Prostate gland (tissue), 2 donors: ENCODE measurements at regions not wholly inside any gene's neighbourhood (a gene's known extent, or its start where the extent isn't known, plus 50 kb on each side); places are given as distances from the start of the nearest gene placed in this dataset.

Experiments used
- DNase-seq: peaks from one replicate; pipeline ENCODE4 v3.0.0-alpha.2; 2019; ENCODE audit warnings: low spot score
- H3K27ac ChIP-seq, 2 donors: fragments of 200-600 bp; sonication (generic); 2 replicates each; pipeline ENCODE4 v1.5.1; 2017 to 2019
- H3K27me3 ChIP-seq: fragments of 200-600 bp; sonication (generic); replicated peaks from 2 replicates; pipeline ENCODE4 v1.5.1; 2019; ENCODE audit not compliant: insufficient read depth
- H3K36me3 ChIP-seq, 2 donors: fragments of 200-600 bp; sonication (generic); 1 replicate in 1 of 2; 2 replicates in 1 of 2; pipeline versions ENCODE4 v1.5.1 to v1.8.1; 2017 to 2019
- H3K4me1 ChIP-seq: fragments of 200-600 bp; sonication (generic); replicated peaks from 2 replicates; pipeline ENCODE4 v1.5.1; 2019
- H3K4me3 ChIP-seq, 2 donors: fragments of 200-600 bp; sonication (generic); 2 replicates each; pipeline ENCODE4 v1.5.1; 2017 to 2019
- H3K9me3 ChIP-seq: fragments of 200-600 bp; sonication (generic); 2 replicates; pipeline ENCODE4 v1.5.1; 2017
- POLR2A ChIP-seq: fragments of 450-650 bp; IDR thresholded peaks from one replicate; pipeline ENCODE4 v1.6.1; 2016; ENCODE audit warnings: antibody characterized with exemption, mild to moderate bottlenecking
- POLR2AphosphoS5 ChIP-seq: sonication (generic); formaldehyde crosslinking; IDR thresholded peaks from one replicate; pipeline ENCODE4 v1.6.1; 2017; ENCODE audit warnings: antibody characterized with exemption
- WGBS: methylation state at CpG from one replicate; pipeline ENCODE4 v1.1.5; 2018; 5-methylcytosine and 5-hydroxymethylcytosine counted together
- intact Hi-C: fragments of 100-400 bp; cut with DNase I; formaldehyde crosslinking; loops from one replicate; pipeline ENCODE4 v1.14.2; 2022
- TF ChIP-seq, protein P1 (sequence below), 4 experiments: fragments of 200-600 bp in 2 of 4; fragments of 450-650 bp in 2 of 4; sonication (generic) in 2 of 4; IDR thresholded peaks; 1 replicate in 3 of 4; 2 replicates in 1 of 4; pipeline ENCODE4 v1.5.1; 2016 to 2019; ENCODE audit warnings: antibody characterized with exemption in 4 of 4, mild to moderate bottlenecking in 2 of 4, moderate library complexity in 2 of 4

DNA sequence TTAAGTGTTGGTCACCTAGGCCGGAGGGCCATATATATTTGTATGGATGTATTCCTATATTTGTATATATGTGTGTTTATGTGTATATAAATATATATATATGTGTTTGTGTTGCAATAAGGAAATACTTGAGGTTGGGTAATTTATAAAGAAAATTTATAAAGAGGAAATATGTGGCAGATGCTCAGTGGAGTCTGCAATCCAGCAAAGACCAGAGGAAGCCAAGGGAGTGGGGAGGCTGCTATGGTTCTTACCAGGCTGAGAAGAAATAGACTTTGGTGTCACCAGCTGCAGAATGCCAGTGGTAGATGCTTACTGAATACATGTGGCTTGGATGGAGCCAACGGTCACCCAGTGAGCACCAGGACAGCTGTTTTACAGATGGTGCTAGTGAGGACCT, 97.4 kb upstream of the ELOVL5 start:
- Histone ChIP-seq H3K9me3 (no peaks in the 10 kb centered on the region), H3K4me3 (no peak overlapping the region), H3K27me3 (no peaks in the 10 kb centered on the region), H3K27ac (no peak overlapping the region), H3K4me1 (no peaks in the 10 kb centered on the region), H3K36me3 (no peaks in the 10 kb centered on the region)
- intact Hi-C loops, result no loop called here
- 94% methylated on average over 2 of the region's 2 CpGs for WGBS
- TF ChIP-seq, protein P1, sequence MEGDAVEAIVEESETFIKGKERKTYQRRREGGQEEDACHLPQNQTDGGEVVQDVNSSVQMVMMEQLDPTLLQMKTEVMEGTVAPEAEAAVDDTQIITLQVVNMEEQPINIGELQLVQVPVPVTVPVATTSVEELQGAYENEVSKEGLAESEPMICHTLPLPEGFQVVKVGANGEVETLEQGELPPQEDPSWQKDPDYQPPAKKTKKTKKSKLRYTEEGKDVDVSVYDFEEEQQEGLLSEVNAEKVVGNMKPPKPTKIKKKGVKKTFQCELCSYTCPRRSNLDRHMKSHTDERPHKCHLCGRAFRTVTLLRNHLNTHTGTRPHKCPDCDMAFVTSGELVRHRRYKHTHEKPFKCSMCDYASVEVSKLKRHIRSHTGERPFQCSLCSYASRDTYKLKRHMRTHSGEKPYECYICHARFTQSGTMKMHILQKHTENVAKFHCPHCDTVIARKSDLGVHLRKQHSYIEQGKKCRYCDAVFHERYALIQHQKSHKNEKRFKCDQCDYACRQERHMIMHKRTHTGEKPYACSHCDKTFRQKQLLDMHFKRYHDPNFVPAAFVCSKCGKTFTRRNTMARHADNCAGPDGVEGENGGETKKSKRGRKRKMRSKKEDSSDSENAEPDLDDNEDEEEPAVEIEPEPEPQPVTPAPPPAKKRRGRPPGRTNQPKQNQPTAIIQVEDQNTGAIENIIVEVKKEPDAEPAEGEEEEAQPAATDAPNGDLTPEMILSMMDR (IDR thresholded peaks at IDR 0.05), result no peak
- TF ChIP-seq POLR2AphosphoS5, result no peak
- TF ChIP-seq POLR2A, result no peak
- no peak for DNase-seq

DNA sequence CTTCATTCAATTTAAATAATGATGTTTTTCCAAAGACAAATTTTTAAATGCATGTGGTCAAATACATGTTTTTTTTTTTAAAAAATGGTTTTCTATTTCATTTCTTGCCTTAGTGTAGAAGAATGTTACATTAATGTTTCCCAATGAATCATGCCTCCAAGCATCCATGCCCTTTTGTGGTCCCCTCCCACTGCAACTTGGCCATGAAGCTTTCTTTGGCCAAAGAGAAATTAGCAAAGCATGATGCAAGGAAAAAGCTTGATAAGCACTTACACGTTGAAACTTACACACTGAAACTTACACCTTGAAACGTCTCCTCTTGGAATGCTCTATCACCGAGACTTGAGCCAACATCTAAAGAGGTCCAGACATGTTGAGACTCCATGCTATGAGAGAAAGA, 93.0 kb upstream of the ELOVL5 start:
- TF ChIP-seq, protein P1 (IDR thresholded peaks at IDR 0.05), result no peak
- TF ChIP-seq POLR2AphosphoS5 (no peak), POLR2A (no peak)
- no peak for DNase-seq
- H3K27ac ChIP-seq, result no peak overlapping the region
- intact Hi-C loops, result no loop called here
- H3K4me1 ChIP-seq, result no peaks in the 10 kb centered on the region
- H3K4me3 ChIP-seq, result no peak overlapping the region
- 77% methylated on average over 3 of the region's 3 CpGs for WGBS
- H3K36me3 ChIP-seq, result no peaks in the 10 kb centered on the region
- no peaks in the 10 kb centered on the region for H3K9me3 ChIP-seq
- no peaks in the 10 kb centered on the region for H3K27me3 ChIP-seq

DNA sequence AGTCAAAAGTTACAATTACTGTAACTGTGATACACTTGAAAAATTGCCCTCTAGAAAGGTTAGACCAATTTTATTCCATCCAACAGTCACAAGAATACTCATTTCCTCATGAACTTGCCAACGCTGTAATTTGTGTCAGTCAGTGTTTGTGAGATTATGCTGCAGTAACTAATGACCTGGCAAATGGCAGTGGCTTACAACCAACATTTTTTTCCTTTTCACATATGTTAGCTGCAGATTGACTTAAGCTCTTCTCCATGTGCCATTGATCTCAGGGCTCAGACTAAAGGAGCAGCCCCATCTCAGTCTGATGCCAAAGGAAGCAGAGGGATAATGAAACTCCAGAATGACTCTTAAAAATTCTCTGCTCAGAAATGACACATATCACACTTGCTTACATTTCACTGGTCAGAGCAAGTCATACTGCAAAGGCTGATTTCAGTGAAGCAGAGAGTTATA, 92.3 kb upstream of the ELOVL5 start:
- H3K27ac ChIP-seq, result no peak overlapping the region
- DNase-seq, result no peak
- no peak overlapping the region for H3K4me3 ChIP-seq
- intact Hi-C loops, result no loop called here
- no peaks in the 10 kb centered on the region for H3K36me3 ChIP-seq
- no peaks in the 10 kb centered on the region for H3K27me3 ChIP-seq
- H3K9me3 ChIP-seq, result no peaks in the 10 kb centered on the region
- TF ChIP-seq POLR2AphosphoS5 (no peak), POLR2A (no peak)
- TF ChIP-seq, protein P1 (IDR thresholded peaks at IDR 0.05), result no peak
- no peaks in the 10 kb centered on the region for H3K4me1 ChIP-seq
- 81% methylated on average over 1 of the region's 1 CpG for WGBS

DNA sequence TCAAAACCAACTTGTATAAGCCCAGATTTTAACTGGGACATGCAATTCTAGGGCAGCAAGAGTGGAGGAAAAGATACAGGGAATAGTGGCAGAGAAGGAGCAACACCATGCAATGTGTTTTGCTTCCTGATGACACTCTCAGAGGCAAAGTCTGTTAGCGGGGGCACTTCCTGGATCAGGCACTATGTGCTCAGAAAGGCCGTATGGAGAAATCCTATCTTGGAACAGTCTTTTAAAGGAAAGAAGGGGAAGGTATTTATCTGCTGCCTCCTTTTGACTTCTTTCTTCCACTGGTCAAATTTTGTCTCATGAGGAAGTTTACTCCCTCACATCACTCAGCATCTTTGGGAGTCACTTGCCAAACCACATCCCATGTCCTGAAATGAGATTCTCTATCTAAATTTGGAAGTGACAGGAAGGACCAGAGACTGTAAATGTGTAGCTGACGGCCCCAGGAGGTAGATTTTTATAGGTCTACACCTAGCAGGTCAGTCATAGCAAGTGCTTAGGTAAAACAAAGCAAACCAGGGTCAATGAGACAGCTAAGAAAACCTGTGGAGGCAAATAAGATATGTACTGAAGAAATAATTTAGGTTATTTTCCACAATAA, 91.7 kb upstream of the ELOVL5 start:
- intact Hi-C loops, result no loop called here
- Histone ChIP-seq H3K36me3 (no peaks in the 10 kb centered on the region), H3K4me1 (no peaks in the 10 kb centered on the region), H3K9me3 (no peaks in the 10 kb centered on the region), H3K4me3 (no peak overlapping the region), H3K27me3 (no peaks in the 10 kb centered on the region), H3K27ac (peak overlapping the region in 1 of 2 donors; percentile 20)
- no peak for DNase-seq
- 53% methylated on average over 3 of the region's 3 CpGs for WGBS
- TF ChIP-seq POLR2A, result no peak
- TF ChIP-seq, protein P1 (IDR thresholded peaks at IDR 0.05), result no peak
- no peak for TF ChIP-seq POLR2AphosphoS5

DNA sequence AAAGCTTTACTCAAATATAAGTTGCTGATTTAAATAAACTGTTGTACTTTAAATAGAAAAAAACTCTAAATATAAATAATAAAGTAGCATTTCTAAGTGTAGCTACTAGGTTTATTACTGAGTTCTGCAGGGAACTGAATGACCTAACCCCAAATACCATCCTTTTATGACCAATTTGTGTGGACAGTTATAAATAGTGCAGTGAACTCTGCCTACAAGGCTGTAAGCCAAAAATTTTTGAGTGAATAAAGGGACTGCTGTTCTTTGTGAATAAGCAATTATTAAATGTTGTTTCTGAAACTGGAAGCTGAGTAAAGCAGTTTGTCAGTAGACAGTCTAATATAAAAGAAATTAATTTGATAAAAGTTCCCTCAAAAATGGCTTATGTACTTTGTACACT, 90.8 kb upstream of the ELOVL5 start:
- Histone ChIP-seq H3K4me3 (no peak overlapping the region), H3K27ac (peak overlapping the region in 1 of 2 donors; percentile 20), H3K9me3 (no peaks in the 10 kb centered on the region), H3K4me1 (no peaks in the 10 kb centered on the region), H3K27me3 (no peaks in the 10 kb centered on the region), H3K36me3 (no peaks in the 10 kb centered on the region)
- intact Hi-C loops, result no loop called here
- TF ChIP-seq, protein P1 (IDR thresholded peaks at IDR 0.05), result no peak
- TF ChIP-seq POLR2AphosphoS5 (peak; percentile 8), POLR2A (no peak)
- no peak for DNase-seq
